Keratinocyte (primary cell): ENCODE measurements at regions not wholly inside any gene's neighbourhood (a gene's known extent, or its start where the extent isn't known, plus 50 kb on each side); places are given as distances from the start of the nearest gene placed in this dataset.

Experiments
- DNase-seq: peaks from one replicate; pipeline ENCODE4 v3.0.0-alpha.2; 2011; ENCODE audit warnings: low read depth, missing footprints, low spot score
- FAIRE-seq: peaks from 2 replicates; lab custom pipeline; 2011; peaks lifted over from hg19 to GRCh38; lab: Jason Lieb, UNC
- H2AFZ ChIP-seq: 2 replicates; pipeline ENCODE4 v1.6.0; 2012; ENCODE audit warnings: low read length, control low read depth, inconsistent platforms; ENCODE audit not compliant: control insufficient read depth
- H3K27ac ChIP-seq: 2 replicates; pipeline ENCODE4 v1.5.1; 2011; ENCODE audit warnings: low read length; ENCODE audit not compliant: control insufficient read depth, insufficient read depth
- H3K27me3 ChIP-seq: 3 replicates; pipeline ENCODE4 v1.6.0; 2011; ENCODE audit warnings: low read length; ENCODE audit not compliant: control insufficient read depth, insufficient read depth; ENCODE audit errors: extremely low read depth
- H3K36me3 ChIP-seq, 2 experiments: 2 replicates in 1 of 2; 3 replicates in 1 of 2; pipeline ENCODE4 v1.5.1; 2011; ENCODE audit warnings: low read length in 2 of 2, mild to moderate bottlenecking in 1 of 2; ENCODE audit not compliant: control insufficient read depth in 2 of 2, insufficient read depth in 2 of 2; ENCODE audit errors: extremely low read depth in 1 of 2
- H3K4me1 ChIP-seq: 3 replicates; pipeline ENCODE4 v1.5.1; 2011; ENCODE audit warnings: low read length; ENCODE audit not compliant: control insufficient read depth, insufficient read depth; ENCODE audit errors: extremely low read depth
- H3K4me2 ChIP-seq: 3 replicates; pipeline ENCODE4 v1.6.0; 2011; ENCODE audit warnings: low read depth, low read length; ENCODE audit not compliant: control insufficient read depth, insufficient read depth; ENCODE audit errors: extremely low read depth
- H3K4me3 ChIP-seq, 3 experiments: fragments of 200-600 bp in 1 of 3; sonication (generic) in 1 of 3; 2 replicates in 2 of 3; 3 replicates in 1 of 3; pipeline ENCODE4 v1.5.1; 2011 to 2016; ENCODE audit warnings: low read length in 3 of 3, mild to moderate bottlenecking in 3 of 3, control low read depth in 2 of 3, inconsistent platforms in 1 of 3, low read depth in 1 of 3, mixed read lengths in 1 of 3, mixed run types in 1 of 3, moderate library complexity in 1 of 3; ENCODE audit not compliant: control insufficient read depth in 2 of 3, insufficient read depth in 2 of 3; ENCODE audit errors: extremely low read depth in 1 of 3
- H3K79me2 ChIP-seq: 2 replicates; pipeline ENCODE4 v1.6.0; 2012; ENCODE audit warnings: low read length; ENCODE audit not compliant: control insufficient read depth, insufficient read depth
- H3K9ac ChIP-seq: 3 replicates; pipeline ENCODE4 v1.6.0; 2011; ENCODE audit warnings: low read length; ENCODE audit not compliant: control insufficient read depth, insufficient read depth; ENCODE audit errors: extremely low read depth
- H3K9me1 ChIP-seq: 3 replicates; pipeline ENCODE4 v1.6.0; 2011; ENCODE audit warnings: low read length; ENCODE audit not compliant: control insufficient read depth, insufficient read depth; ENCODE audit errors: extremely low read depth
- H3K9me3 ChIP-seq: 2 replicates; pipeline ENCODE4 v1.5.1; 2012; ENCODE audit warnings: low read depth, low read length; ENCODE audit not compliant: control insufficient read depth
- H4K20me1 ChIP-seq: 3 replicates; pipeline ENCODE4 v1.6.0; 2011; ENCODE audit warnings: low read length; ENCODE audit not compliant: control insufficient read depth, insufficient read depth; ENCODE audit errors: extremely low read depth
- EZH2 ChIP-seq: IDR thresholded peaks from one replicate; pipeline ENCODE4 v1.6.1; 2012; ENCODE audit warnings: inconsistent platforms, mild to moderate bottlenecking, low read length, moderate library complexity
- dilution Hi-C: fragments of 300-500 bp; cut with MboI; formaldehyde crosslinking; loops from one replicate; pipeline ENCODE4 v1.7.0; 2020; ENCODE audit warnings: low sequenced_read_pairs; ENCODE audit not compliant: extremely low pct_ligation_motif_present
- TF ChIP-seq, protein P1 (sequence below), 3 experiments: IDR thresholded peaks in 1 of 3; conservative IDR thresholded peaks in 1 of 3; optimal IDR thresholded peaks in 1 of 3; 2 replicates in 2 of 3; 3 replicates in 1 of 3; pipeline versions ENCODE3 to v1.5.1; 2011; ENCODE audit warnings: low read length in 3 of 3, mild to moderate bottlenecking in 3 of 3, moderate library complexity in 2 of 3, control low read depth in 1 of 3, inconsistent platforms in 1 of 3; ENCODE audit not compliant: insufficient read depth in 2 of 3; ENCODE audit errors: extremely low read depth in 1 of 3

DNA sequence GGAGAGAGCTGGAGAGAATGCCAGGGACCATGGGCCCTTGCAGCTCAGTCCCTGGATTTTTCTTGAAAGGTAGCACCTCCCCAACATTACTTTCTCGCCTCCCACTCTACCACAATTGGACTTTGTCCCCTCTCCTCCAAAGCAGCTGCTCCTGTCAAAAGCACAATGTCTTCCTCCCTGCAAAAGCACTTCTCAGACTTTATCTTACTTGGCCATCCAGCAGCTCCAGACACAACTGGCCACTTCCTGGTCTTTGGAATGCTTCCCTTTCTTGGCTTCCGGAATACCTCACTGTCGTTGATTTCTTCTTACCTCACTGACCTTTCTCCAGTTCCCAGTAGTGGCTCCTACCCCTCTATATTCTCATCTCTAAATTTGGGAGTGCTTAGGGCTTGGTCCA, 134.6 kb upstream of the PROK2 start:
- no peaks in the 10 kb centered on the region for H3K79me2 ChIP-seq
- no peaks in the 10 kb centered on the region for H3K9me1 ChIP-seq
- dilution Hi-C loops: no loop called here
- no peaks in the 10 kb centered on the region for H3K36me3 ChIP-seq
- DNase-seq (no peak), FAIRE-seq (no peak)
- no peak overlapping the region for H2AFZ ChIP-seq
- H3K27ac ChIP-seq: no peak overlapping the region
- H3K9me3 ChIP-seq: no peaks in the 10 kb centered on the region
- H3K4me2 ChIP-seq: no peak overlapping the region
- H3K27me3 ChIP-seq: peaks cover 11% of the 10 kb centered on the region
- no peaks in the 10 kb centered on the region for H3K4me1 ChIP-seq
- no peak overlapping the region for H3K4me3 ChIP-seq
- no peak for TF ChIP-seq EZH2
- TF ChIP-seq, protein P1, sequence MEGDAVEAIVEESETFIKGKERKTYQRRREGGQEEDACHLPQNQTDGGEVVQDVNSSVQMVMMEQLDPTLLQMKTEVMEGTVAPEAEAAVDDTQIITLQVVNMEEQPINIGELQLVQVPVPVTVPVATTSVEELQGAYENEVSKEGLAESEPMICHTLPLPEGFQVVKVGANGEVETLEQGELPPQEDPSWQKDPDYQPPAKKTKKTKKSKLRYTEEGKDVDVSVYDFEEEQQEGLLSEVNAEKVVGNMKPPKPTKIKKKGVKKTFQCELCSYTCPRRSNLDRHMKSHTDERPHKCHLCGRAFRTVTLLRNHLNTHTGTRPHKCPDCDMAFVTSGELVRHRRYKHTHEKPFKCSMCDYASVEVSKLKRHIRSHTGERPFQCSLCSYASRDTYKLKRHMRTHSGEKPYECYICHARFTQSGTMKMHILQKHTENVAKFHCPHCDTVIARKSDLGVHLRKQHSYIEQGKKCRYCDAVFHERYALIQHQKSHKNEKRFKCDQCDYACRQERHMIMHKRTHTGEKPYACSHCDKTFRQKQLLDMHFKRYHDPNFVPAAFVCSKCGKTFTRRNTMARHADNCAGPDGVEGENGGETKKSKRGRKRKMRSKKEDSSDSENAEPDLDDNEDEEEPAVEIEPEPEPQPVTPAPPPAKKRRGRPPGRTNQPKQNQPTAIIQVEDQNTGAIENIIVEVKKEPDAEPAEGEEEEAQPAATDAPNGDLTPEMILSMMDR (optimal IDR thresholded peaks at IDR 0.05 in 1 of 3, IDR thresholded peaks at IDR 0.05 in 1 of 3, conservative IDR thresholded peaks at IDR 0.05 in 1 of 3; ENCODE audit: extremely low read depth in 1 of 3, insufficient read depth in 2 of 3, low read length in 3 of 3): no peak
- no peak overlapping the region for H3K9ac ChIP-seq
- no peaks in the 10 kb centered on the region for H4K20me1 ChIP-seq

DNA sequence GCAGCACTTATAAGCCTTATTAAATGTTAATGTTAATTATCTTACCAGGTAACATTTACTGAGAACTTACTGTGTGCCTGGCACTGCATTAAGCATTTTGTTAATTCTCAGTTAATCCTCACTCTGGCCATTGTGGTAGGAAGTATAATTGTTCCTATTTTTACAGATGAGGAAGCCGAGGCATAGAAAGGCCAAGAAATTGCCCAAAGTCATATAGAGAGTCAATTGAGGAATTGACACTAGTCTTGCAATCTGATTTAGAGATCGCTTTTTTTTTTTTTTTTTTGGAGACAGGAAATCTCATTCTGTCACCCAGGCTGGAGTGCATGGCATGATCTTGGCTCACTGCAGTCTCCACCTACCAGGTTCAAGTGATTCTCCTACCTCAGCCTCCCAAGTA, 132.6 kb upstream of the PROK2 start:
- H3K4me2 ChIP-seq: no peak overlapping the region
- TF ChIP-seq EZH2: no peak
- TF ChIP-seq, protein P1 (optimal IDR thresholded peaks at IDR 0.05 in 1 of 3, IDR thresholded peaks at IDR 0.05 in 1 of 3, conservative IDR thresholded peaks at IDR 0.05 in 1 of 3; ENCODE audit: extremely low read depth in 1 of 3, insufficient read depth in 2 of 3, low read length in 3 of 3): no peak
- dilution Hi-C loops: no loop called here
- no peaks in the 10 kb centered on the region for H3K9me1 ChIP-seq
- H3K27ac ChIP-seq: no peak overlapping the region
- DNase-seq (no peak), FAIRE-seq (no peak)
- H3K9me3 ChIP-seq: no peaks in the 10 kb centered on the region
- no peaks in the 10 kb centered on the region for H4K20me1 ChIP-seq
- H3K27me3 ChIP-seq: peaks cover 11% of the 10 kb centered on the region
- H3K4me1 ChIP-seq: no peaks in the 10 kb centered on the region
- H3K9ac ChIP-seq: no peak overlapping the region
- H3K79me2 ChIP-seq: no peaks in the 10 kb centered on the region
- no peaks in the 10 kb centered on the region for H3K36me3 ChIP-seq
- no peak overlapping the region for H2AFZ ChIP-seq
- H3K4me3 ChIP-seq: no peak overlapping the region
